Lung microvascular endothelial cell (primary cell): ENCODE measurements at regions not wholly inside any gene's neighbourhood (a gene's known extent, or its start where the extent isn't known, plus 50 kb on each side); places are given as distances from the start of the nearest gene placed in this dataset.
"Not testable (repeated sequence)": the region's sequence is repeated elsewhere in the genome, so short reads cannot be mapped to it uniquely, and the experiment has no call there.

Experiments used
- DNase-seq, 2 donors: peaks; one replicate each; pipeline versions ENCODE4 v3.0.0 to v3.0.0-alpha.2; 2010; ENCODE audit warnings: low read depth in 2 of 2

DNA sequence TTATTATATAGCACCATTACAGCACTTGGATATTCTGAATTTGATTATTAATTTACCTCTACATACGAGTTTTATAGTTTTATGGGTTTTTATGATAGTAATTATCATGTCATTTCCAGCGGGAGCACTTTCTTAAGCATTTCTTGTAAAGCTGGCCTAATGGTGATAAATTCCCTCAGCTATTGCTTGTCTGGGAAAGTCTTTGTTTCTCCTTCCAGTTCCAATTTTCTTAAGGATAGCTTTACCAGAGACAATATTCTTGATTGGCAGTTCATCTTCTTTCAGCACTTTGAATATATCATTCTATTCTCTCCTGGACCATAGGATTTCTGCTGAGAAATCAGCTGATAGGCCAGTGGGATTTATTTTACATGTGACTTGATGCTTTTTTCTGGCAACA lies 505.4 kb downstream of the TMEM232 start:
- no peak for DNase-seq

- no peak for DNase-seq
These were observed 502.4 kb downstream of the TMEM232 start for GRCh38 chr5:110224050-110224449.

GRCh38 chr5:110225949-110226348 lies 500.5 kb downstream of the TMEM232 start:
- DNase-seq: no peak

DNA sequence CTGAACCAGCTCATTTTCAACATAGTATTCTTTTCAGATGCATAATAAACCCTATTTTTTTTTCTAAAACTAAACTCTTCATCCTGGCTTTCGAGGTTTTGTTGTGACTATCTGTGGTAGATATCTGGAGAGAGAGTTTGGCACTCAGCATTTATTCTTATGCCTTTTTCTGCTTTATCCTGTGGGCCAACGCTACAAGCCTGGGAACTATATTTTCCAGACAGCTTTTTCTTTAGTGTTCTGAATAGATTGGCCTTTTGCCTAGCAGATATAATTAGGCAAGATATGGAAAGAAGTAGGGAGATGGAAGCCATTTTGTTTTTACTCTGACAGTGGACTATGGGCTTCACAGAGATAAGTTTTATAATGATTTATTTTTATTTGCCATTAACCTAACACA lies 486.7 kb downstream of the TMEM232 start:
- no peak for DNase-seq

- no peak for DNase-seq
These were observed 483.5 kb downstream of the TMEM232 start for GRCh38 chr5:110242950-110243349.

- no peak for DNase-seq
These were observed 477.6 kb downstream of the TMEM232 start for GRCh38 chr5:110248921-110249320.

DNA sequence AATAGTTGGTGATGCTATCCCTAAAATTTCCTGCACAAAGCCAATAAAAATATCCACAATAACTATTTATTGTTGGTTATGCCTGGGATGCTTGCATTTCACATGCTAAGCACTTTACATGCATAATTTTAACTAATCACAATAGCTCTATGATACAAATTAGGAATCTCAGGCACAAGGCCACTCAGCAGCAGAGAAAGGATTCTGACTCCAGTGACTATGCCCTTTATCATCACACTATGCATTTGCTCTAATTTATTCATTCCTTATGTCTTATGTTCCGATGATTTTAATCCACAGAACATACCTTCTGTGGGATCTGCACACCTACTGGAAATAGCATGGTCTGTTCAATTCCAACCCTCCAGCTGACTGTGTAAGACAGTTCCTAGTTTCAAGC lies 476.1 kb downstream of the TMEM232 start:
- no peak for DNase-seq

GRCh38 chr5:110250755-110251154 lies 475.7 kb downstream of the TMEM232 start:
- no peak for DNase-seq

GRCh38 chr5:110251366-110251765 lies 475.1 kb downstream of the TMEM232 start:
- no peak for DNase-seq

DNA sequence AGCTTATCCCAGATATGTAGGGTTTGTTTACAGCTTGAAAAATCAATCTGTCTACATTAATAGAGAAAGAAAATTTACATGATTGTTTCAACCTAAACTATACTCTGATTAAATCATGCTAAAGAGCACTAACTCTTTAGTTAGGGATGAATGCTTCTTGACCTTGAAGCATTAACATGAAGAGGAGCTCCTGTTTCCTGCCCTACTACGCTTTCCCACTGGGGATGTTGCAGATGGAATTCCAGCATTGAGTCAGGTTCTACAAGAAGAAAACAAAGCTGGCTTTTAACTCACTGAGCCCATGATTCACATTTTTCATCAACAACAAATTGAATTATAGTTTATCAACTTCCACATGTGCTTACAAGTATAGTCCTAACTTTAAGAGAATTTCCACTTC lies 471.3 kb downstream of the TMEM232 start:
- no peak for DNase-seq

DNA sequence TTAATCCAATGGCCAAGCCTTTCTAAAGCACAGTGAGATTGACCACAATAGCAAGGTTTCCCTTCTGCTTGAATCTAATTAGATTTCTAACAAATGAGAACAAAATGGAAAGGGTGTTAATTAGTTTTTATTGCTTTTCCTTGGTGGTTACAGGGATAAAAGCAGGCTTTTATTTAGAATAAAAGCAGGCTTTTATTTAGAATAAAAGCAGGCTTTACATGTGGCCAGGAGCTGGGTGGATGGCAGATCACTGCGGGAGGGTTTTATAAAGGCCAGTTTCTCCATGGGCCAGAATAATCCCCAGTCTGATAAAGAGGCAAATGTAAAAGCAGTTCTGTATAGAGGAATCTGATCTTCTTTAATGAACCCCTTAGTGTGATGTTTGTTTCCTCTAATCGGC lies 470.2 kb downstream of the TMEM232 start:
- no peak for DNase-seq

DNA sequence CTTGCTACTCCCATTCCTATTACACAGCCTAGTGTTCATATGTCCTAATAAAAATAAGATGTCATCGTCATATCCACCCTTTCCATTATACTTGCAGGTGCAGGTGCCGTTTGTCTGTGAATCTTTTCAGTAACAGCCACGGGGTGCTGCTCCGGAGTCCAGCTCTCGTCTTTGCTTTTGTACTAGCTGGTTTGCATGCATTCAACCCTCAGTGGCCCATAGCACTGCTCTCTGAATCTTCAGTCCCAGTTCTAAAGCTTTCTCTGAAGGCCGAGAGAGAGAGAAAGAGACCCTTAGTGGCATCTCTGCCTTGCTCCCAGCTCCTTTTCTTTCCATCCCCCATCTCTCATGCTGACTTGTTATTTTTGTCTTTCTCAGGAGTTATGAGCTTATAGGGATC lies 468.5 kb downstream of the TMEM232 start:
- DNase-seq: no peak

- no peak for DNase-seq
These were observed 467.8 kb downstream of the TMEM232 start for GRCh38 chr5:110258460-110259216.

DNA sequence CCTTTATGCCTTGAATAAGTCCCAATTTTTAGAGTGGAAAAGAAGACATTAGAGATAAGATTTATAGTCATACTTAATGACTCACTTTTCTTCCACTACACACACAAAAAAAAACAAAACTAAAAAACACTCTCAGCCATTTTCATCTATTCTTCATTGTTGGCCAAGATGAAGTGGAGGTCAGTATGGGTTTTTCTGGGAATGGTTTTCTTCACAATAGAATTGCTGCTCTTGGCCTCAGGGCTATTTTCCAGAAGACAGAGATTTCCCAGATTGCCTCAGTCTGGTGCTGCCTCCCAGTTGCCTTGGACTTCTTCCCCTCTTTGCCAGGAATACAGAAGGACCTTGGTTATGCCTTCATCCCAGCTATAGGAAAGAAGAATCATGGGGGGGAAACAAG lies 463.7 kb downstream of the TMEM232 start:
- no peak for DNase-seq

GRCh38 chr5:110264661-110265060 lies 461.8 kb downstream of the TMEM232 start:
- DNase-seq: no peak

DNA sequence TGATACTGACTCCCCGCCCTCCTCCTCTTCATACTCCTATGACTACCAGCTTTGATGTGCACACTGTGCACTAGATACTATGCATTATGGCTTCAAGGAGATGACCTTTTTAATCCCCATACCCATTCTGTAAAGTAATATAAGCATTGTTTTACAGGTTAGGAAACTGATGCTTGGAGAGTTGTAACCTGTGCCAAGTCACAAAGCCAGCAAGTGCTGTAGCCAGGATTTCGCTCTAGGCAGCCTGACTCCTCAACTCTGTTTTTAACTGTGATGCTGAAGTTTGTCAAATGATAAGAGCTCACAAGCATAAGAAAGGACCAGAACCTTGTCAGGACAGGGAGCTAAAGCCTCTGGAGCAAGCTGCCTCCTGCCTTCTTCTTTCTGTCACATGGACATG lies 461.3 kb downstream of the TMEM232 start:
- DNase-seq: no peak

DNA sequence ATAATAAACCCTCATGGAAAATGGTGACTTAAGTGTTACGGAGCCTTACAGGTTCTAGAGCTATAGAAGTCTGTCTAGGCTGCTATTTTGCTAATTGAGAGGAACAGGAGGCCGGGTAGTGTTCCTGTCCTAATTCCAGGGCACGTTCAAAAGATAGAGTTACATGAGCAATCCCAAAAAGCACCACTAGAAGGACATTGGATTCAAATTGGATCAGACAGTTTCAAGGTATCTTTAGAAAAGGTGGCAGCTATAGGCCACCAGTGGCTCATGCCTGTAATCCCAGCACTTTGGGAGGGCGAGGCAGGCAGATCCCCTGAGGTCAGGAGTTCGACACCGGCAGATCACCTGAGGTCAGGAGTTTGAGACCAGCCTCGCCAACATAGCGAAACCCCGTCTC lies 458.8 kb downstream of the TMEM232 start:
- DNase-seq: no peak

DNA sequence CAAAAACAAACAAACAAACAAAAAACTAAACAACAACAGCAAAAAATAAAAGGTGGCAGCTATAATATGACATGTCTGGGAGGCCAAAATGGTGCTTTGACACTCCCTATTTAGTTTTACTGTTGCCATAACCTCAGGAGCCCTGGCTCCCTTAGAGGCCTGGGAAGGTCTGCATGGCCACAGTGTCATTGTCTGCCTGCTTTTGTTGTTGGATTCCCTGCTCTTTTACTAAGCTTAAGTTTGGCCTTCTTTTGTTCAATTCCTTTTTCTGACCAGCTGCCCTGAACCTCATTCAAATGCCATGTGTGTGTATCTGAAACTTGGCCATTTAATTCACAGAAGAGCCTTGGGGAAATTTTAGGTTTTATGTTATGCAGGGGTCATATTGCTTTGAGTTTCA lies 458.2 kb downstream of the TMEM232 start:
- DNase-seq: no peak

- DNase-seq: no peak
These were observed 457.5 kb downstream of the TMEM232 start for GRCh38 chr5:110268985-110269384.

GRCh38 chr5:110269478-110270142 lies 456.9 kb downstream of the TMEM232 start:
- DNase-seq: no peak

DNA sequence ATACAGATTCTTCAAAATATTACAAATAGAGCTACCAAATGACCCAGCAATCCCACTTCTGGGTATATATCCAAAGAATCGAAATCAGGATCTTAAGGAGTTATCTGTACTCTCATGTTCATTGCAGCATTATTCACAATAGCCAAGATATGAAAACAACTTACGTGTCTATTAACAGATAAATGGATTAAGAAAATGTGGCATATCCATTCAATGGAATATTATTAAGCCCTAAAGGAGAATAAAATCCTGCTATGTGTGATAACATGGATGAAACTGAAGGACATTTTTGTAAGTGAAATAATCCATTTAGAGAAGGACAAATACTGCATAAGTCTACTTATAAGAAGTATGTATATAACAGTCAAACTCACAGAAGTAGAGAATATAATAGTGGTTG lies 450.6 kb downstream of the TMEM232 start:
- DNase-seq: no peak

DNA sequence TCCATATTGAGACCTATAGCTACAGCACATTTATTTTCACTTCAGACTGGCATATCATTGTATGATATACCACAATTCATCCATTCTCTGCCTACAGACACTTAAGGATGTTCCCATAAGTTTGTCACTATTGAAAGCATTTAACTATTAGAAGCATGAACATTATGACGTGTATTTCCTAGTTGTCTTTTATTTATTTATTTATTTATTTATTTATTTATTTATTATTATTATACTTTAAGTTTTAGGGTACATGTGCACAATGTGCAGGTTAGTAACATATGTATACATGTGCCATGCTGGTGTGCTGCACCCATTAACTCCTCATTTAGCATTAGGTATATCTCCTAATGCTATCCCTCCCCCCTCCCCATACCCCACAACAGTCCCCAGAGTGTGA lies 448.0 kb downstream of the TMEM232 start:
- not testable (repeated sequence) for DNase-seq

- not testable (repeated sequence) for DNase-seq
These were observed 442.4 kb downstream of the TMEM232 start for GRCh38 chr5:110284121-110284520.
